H1 (cell line): ENCODE measurements at regions not wholly inside any gene's neighbourhood (a gene's known extent, or its start where the extent isn't known, plus 50 kb on each side); places are given as distances from the start of the nearest gene placed in this dataset.

Experiments
- CTCF ChIA-PET: fragments of 300-600 bp; sonication (Branson Sonifier 250); formaldehyde crosslinking; loops from one replicate; lab custom pipeline; 2021; ENCODE audit not compliant: partially characterized antibody; lab: Charles Lee
- POLR2A ChIA-PET: fragments of 300-600 bp; sonication (Branson Sonifier 250); formaldehyde crosslinking; loops from one replicate; lab custom pipeline; 2021; ENCODE audit warnings: inconsistent platforms; ENCODE audit not compliant: partially characterized antibody; lab: Charles Lee
- DNase-seq, 2 experiments: peaks; one replicate each; pipeline versions ENCODE4 v3.0.0 to v3.0.0-alpha.2; 2010 to 2022; ENCODE audit warnings: low spot score in 2 of 2, low read depth in 1 of 2, mixed read lengths in 1 of 2
- FAIRE-seq: peaks from 2 replicates; lab custom pipeline; 2011; peaks lifted over from hg19 to GRCh38; lab: Jason Lieb, UNC
- H2AFZ ChIP-seq: 2 replicates; pipeline ENCODE4 v1.8.1; 2012; ENCODE audit warnings: low read length, inconsistent platforms
- H2AK5ac ChIP-seq: 2 replicates; pipeline ENCODE4 v1.6.1; 2013; ENCODE audit warnings: low read depth, low read length
- H2BK120ac ChIP-seq: replicated peaks from 2 replicates; pipeline ENCODE3; 2013; ENCODE audit warnings: low read depth, low read length, inconsistent platforms
- H2BK12ac ChIP-seq: 2 replicates; pipeline ENCODE4 v1.6.1; 2013; ENCODE audit warnings: low read depth, low read length
- H2BK15ac ChIP-seq: 2 replicates; pipeline ENCODE4 v1.6.1; 2013; ENCODE audit warnings: low read length
- H2BK20ac ChIP-seq: 2 replicates; pipeline ENCODE4 v1.6.1; 2013; ENCODE audit warnings: low read length
- H2BK5ac ChIP-seq: 2 replicates; pipeline ENCODE4 v1.6.1; 2013; ENCODE audit warnings: low read depth, low read length
- H3K14ac ChIP-seq: 2 replicates; pipeline ENCODE4 v1.6.1; 2013; ENCODE audit warnings: inconsistent platforms; ENCODE audit not compliant: insufficient read length
- H3K18ac ChIP-seq: 2 replicates; pipeline ENCODE4 v1.6.1; 2013; ENCODE audit warnings: low read length; ENCODE audit errors: extremely low read depth
- H3K23ac ChIP-seq: 2 replicates; pipeline ENCODE4 v1.6.1; 2013; ENCODE audit warnings: inconsistent platforms; ENCODE audit not compliant: insufficient read length
- H3K23me2 ChIP-seq: 2 replicates; pipeline ENCODE4 v1.6.1; 2013; ENCODE audit warnings: low read depth, low read length
- H3K27ac ChIP-seq: 2 replicates; pipeline ENCODE4 v1.6.1; 2011; ENCODE audit warnings: low read depth, low read length, inconsistent platforms
- H3K27me3 ChIP-seq, 4 experiments: replicated peaks in 1 of 4; 1 replicate in 1 of 4; 2 replicates in 3 of 4; pipeline versions ENCODE4 v1.6.1 to v1.8.1; 2011 to 2013; ENCODE audit warnings: low read length in 3 of 4, mild to moderate bottlenecking in 3 of 4, inconsistent platforms in 2 of 4, mixed read lengths in 2 of 4, moderate library complexity in 1 of 4; ENCODE audit not compliant: control insufficient read depth in 3 of 4, insufficient read depth in 3 of 4; ENCODE audit errors: extremely low read depth in 1 of 4
- H3K36me3 ChIP-seq, 4 experiments: 2 replicates each; pipeline versions ENCODE4 v1.6.1 to v1.8.1; 2011 to 2013; ENCODE audit warnings: mild to moderate bottlenecking in 4 of 4, low read length in 3 of 4, moderate library complexity in 2 of 4, control low read depth in 1 of 4, inconsistent platforms in 1 of 4; ENCODE audit not compliant: insufficient read depth in 4 of 4, control insufficient read depth in 2 of 4
- H3K4ac ChIP-seq: replicated peaks from 2 replicates; pipeline ENCODE3; 2013; ENCODE audit warnings: low read length, low read depth, mixed read lengths, inconsistent platforms; ENCODE audit not compliant: insufficient read length
- H3K4me1 ChIP-seq, 4 experiments: replicated peaks in 1 of 4; 1 replicate in 1 of 4; 2 replicates in 3 of 4; pipeline versions ENCODE4 v1.6.1 to v1.8.1; 2011 to 2013; ENCODE audit warnings: low read length in 3 of 4, inconsistent platforms in 2 of 4, mixed read lengths in 1 of 4; ENCODE audit not compliant: insufficient read depth in 4 of 4, control insufficient read depth in 3 of 4
- H3K4me2 ChIP-seq, 2 experiments: 2 replicates each; pipeline versions ENCODE4 v1.6.1 to v1.8.1; 2011 to 2013; ENCODE audit warnings: low read depth in 2 of 2, low read length in 2 of 2, control low read depth in 1 of 2, inconsistent platforms in 1 of 2, mild to moderate bottlenecking in 1 of 2; ENCODE audit not compliant: insufficient read depth in 1 of 2
- H3K4me3 ChIP-seq, 4 experiments: fragments of 200-600, 300-600 bp in 1 of 4; sonication (generic), shearing (Covaris generic), sonication (Bioruptor Twin) in 1 of 4; 2 replicates each; pipeline versions ENCODE4 v1.5.1 to v1.8.1; 2011 to 2016; ENCODE audit warnings: low read length in 4 of 4, low read depth in 3 of 4, control low read depth in 2 of 4, inconsistent platforms in 2 of 4, mild to moderate bottlenecking in 2 of 4, mixed read lengths in 1 of 4, moderate library complexity in 1 of 4; ENCODE audit not compliant: insufficient read depth in 2 of 4; ENCODE audit errors: extremely low read depth in 1 of 4
- H3K56ac ChIP-seq: replicated peaks from 2 replicates; pipeline ENCODE3; 2013; ENCODE audit warnings: low read depth, mild to moderate bottlenecking, mixed read lengths, low read length, inconsistent platforms; ENCODE audit not compliant: insufficient read length
- H3K79me1 ChIP-seq: 2 replicates; pipeline ENCODE4 v1.6.1; 2013; ENCODE audit warnings: low read depth, low read length, control low read depth
- H3K79me2 ChIP-seq, 2 experiments: 2 replicates each; pipeline versions ENCODE4 v1.6.1 to v1.8.1; 2012 to 2013; ENCODE audit warnings: low read length in 2 of 2, mild to moderate bottlenecking in 2 of 2, inconsistent platforms in 1 of 2; ENCODE audit not compliant: insufficient read depth in 2 of 2, control insufficient read depth in 1 of 2
- H3K9ac ChIP-seq, 4 experiments: replicated peaks in 1 of 4; 1 replicate in 1 of 4; 2 replicates in 3 of 4; pipeline versions ENCODE4 v1.6.1 to v1.8.1; 2011 to 2013; ENCODE audit warnings: low read depth in 3 of 4, low read length in 3 of 4, control low read depth in 2 of 4, mild to moderate bottlenecking in 2 of 4, moderate library complexity in 2 of 4, inconsistent platforms in 1 of 4; ENCODE audit errors: extremely low read depth in 1 of 4
- H3K9me3 ChIP-seq, 2 experiments: 2 replicates each; pipeline versions ENCODE4 v1.6.1 to v1.8.1; 2012 to 2013; ENCODE audit warnings: mild to moderate bottlenecking in 2 of 2, moderate library complexity in 2 of 2, control low read depth in 1 of 2, inconsistent platforms in 1 of 2, low read depth in 1 of 2, low read length in 1 of 2, mixed read lengths in 1 of 2; ENCODE audit not compliant: insufficient read depth in 2 of 2
- H4K20me1 ChIP-seq, 2 experiments: replicated peaks in 1 of 2; 2 replicates each; pipeline versions ENCODE3 to v1.8.1; 2011 to 2013; ENCODE audit warnings: inconsistent platforms in 2 of 2, low read length in 2 of 2, mild to moderate bottlenecking in 1 of 2; ENCODE audit not compliant: insufficient read depth in 2 of 2, control insufficient read depth in 1 of 2
- H4K5ac ChIP-seq: 2 replicates; pipeline ENCODE4 v1.6.1; 2013; ENCODE audit warnings: low read length, low read depth, mixed read lengths, inconsistent platforms; ENCODE audit not compliant: insufficient read length
- H4K8ac ChIP-seq: 2 replicates; pipeline ENCODE4 v1.8.0; 2013; ENCODE audit warnings: mild to moderate bottlenecking, moderate library complexity, low read length, inconsistent platforms; ENCODE audit not compliant: insufficient read depth; ENCODE audit errors: extremely low read depth
- H4K91ac ChIP-seq: replicated peaks from 2 replicates; pipeline ENCODE3; 2013; ENCODE audit warnings: low read length, mixed read lengths, inconsistent platforms; ENCODE audit not compliant: insufficient read length
- CHD2 ChIP-seq: IDR thresholded peaks from 2 replicates; pipeline ENCODE4 v1.6.1; 2012; ENCODE audit warnings: low read length, improper control_type of control experiment
- CTBP2 ChIP-seq: IDR thresholded peaks from 2 replicates; pipeline ENCODE4 v1.7.0; 2011; ENCODE audit warnings: borderline replicate concordance, mild to moderate bottlenecking, moderate library complexity, mixed read lengths, low read length; ENCODE audit not compliant: insufficient read depth, insufficient read length
- EP300 ChIP-seq, 2 experiments: IDR thresholded peaks; 1 replicate in 1 of 2; 2 replicates in 1 of 2; pipeline ENCODE4 v1.6.1; 2011 to 2012; ENCODE audit warnings: low read depth in 2 of 2, low read length in 2 of 2, mild to moderate bottlenecking in 2 of 2, borderline replicate concordance in 1 of 2, inconsistent platforms in 1 of 2, moderate library complexity in 1 of 2
- FOSL1 ChIP-seq: IDR thresholded peaks from 2 replicates; pipeline ENCODE4 v1.6.1; 2011; ENCODE audit warnings: mild to moderate bottlenecking, low read depth, low read length, moderate library complexity; ENCODE audit not compliant: insufficient read depth
- JUND ChIP-seq: IDR thresholded peaks from 2 replicates; pipeline ENCODE4 v1.6.1; 2011; ENCODE audit warnings: mild to moderate bottlenecking, improper control_type of control experiment, low read length
- NANOG ChIP-seq: IDR thresholded peaks from 2 replicates; pipeline ENCODE4 v1.6.1; 2011; ENCODE audit warnings: low read length, low read depth, mild to moderate bottlenecking, inconsistent platforms; ENCODE audit not compliant: insufficient read depth, poor library complexity, severe bottlenecking
- NRF1 ChIP-seq: IDR thresholded peaks from 2 replicates; pipeline ENCODE4 v1.6.1; 2011; ENCODE audit warnings: mild to moderate bottlenecking, low read depth, low read length, improper control_type of control experiment
- POLR2AphosphoS5 ChIP-seq: IDR thresholded peaks from 2 replicates; pipeline ENCODE4 v1.6.1; 2011; ENCODE audit warnings: low read depth, low read length
- POU5F1 ChIP-seq: IDR thresholded peaks from 2 replicates; pipeline ENCODE4 v1.6.1; 2011; ENCODE audit warnings: low read depth, mild to moderate bottlenecking, low read length, moderate library complexity
- RAD21 ChIP-seq, 2 experiments: IDR thresholded peaks in 1 of 2; conservative IDR thresholded peaks in 1 of 2; 2 replicates each; pipeline ENCODE4 v1.6.1; 2011; ENCODE audit warnings: low read depth in 2 of 2, low read length in 2 of 2, improper control_type of control experiment in 1 of 2, inconsistent platforms in 1 of 2, mild to moderate bottlenecking in 1 of 2, moderate library complexity in 1 of 2
- RBBP5 ChIP-seq: IDR thresholded peaks from 2 replicates; pipeline ENCODE4 v1.7.1; 2012; ENCODE audit warnings: low read depth, mild to moderate bottlenecking, inconsistent platforms, low read length, moderate library complexity, borderline replicate concordance
- SIRT6 ChIP-seq: IDR thresholded peaks from one replicate; pipeline ENCODE4 v1.7.1; 2012; ENCODE audit warnings: low read length, inconsistent platforms
- TBP ChIP-seq: IDR thresholded peaks from 2 replicates; pipeline ENCODE4 v1.6.1; 2011; ENCODE audit warnings: low read depth, low read length, improper control_type of control experiment
- WGBS, 2 experiments: shearing (Covaris generic) in 1 of 2; methylation state at CpG; one replicate each; pipeline versions ENCODE4 v1.1.6 to v1.1.7; 2013 to 2015; ENCODE audit warnings: low lambda C conversion rate in 2 of 2, mixed read lengths in 2 of 2, inconsistent platforms in 1 of 2, low coverage in 1 of 2, missing lambda C conversion rate in 1 of 2; ENCODE audit not compliant: insufficient replicate concordance in 2 of 2, insufficient coverage in 1 of 2, insufficient read length in 1 of 2; ENCODE audit errors: extremely low coverage in 1 of 2, missing lambda C conversion rate in 1 of 2; 5-methylcytosine and 5-hydroxymethylcytosine counted together

GRCh38 chr5:104444656-104445055 is 882.1 kb upstream of the NUDT12 start:
- Histone ChIP-seq H4K8ac (no peak overlapping the region), H3K23ac (no peak overlapping the region), H3K9ac (no peak overlapping the region), H4K20me1 (no peaks in the 10 kb centered on the region), H2AFZ (no peak overlapping the region), H3K79me2 (no peaks in the 10 kb centered on the region), H3K79me1 (no peaks in the 10 kb centered on the region), H2BK20ac (no peak overlapping the region), H3K4me3 (no peak overlapping the region), H3K36me3 (no peaks in the 10 kb centered on the region), H2BK5ac (no peak overlapping the region), H4K91ac (no peak overlapping the region), H2BK120ac (no peak overlapping the region), H2AK5ac (no peak overlapping the region), H3K56ac (no peak overlapping the region), H3K4me1 (no peaks in the 10 kb centered on the region), H2BK15ac (no peak overlapping the region), H3K4me2 (no peak overlapping the region), H3K23me2 (no peaks in the 10 kb centered on the region), H4K5ac (no peak overlapping the region), H3K27ac (no peak overlapping the region), H3K18ac (no peak overlapping the region), H3K9me3 (no peaks in the 10 kb centered on the region), H3K14ac (no peak overlapping the region), H3K4ac (no peak overlapping the region), H2BK12ac (no peak overlapping the region), H3K27me3 (no peaks in the 10 kb centered on the region)
- FAIRE-seq (no peak), DNase-seq (no peak)
- WGBS, 2 experiments: 93% methylated on average over 5 of the region's 5 CpGs; no CpG with 5 or more reads in 1 of the 2 experiments
- ChIA-PET CTCF (no interaction called here), POLR2A (no interaction called here)
- TF ChIP-seq JUND: no peak
- no peak for TF ChIP-seq CHD2
- no peak for TF ChIP-seq RBBP5
- TF ChIP-seq NRF1: no peak
- no peak for TF ChIP-seq SIRT6
- no peak for TF ChIP-seq RAD21 (IDR thresholded peaks at IDR 0.05 in 1 of 2, conservative IDR thresholded peaks at IDR 0.05 in 1 of 2; ENCODE audit: low read depth in 2 of 2, low read length in 2 of 2)
- no peak for TF ChIP-seq CTBP2
- no peak for TF ChIP-seq TBP
- TF ChIP-seq EP300 (IDR thresholded peaks at IDR 0.05; ENCODE audit: borderline replicate concordance in 1 of 2, low read depth in 2 of 2, low read length in 2 of 2): no peak
- TF ChIP-seq NANOG: no peak
- TF ChIP-seq POU5F1: no peak
- TF ChIP-seq POLR2AphosphoS5: no peak
- TF ChIP-seq FOSL1: no peak
